ENCODE measurements at regions not wholly inside any gene's neighbourhood (a gene's known extent, or its start where the extent isn't known, plus 50 kb on each side); places are given as distances from the start of the nearest gene placed in this dataset.

DNA sequence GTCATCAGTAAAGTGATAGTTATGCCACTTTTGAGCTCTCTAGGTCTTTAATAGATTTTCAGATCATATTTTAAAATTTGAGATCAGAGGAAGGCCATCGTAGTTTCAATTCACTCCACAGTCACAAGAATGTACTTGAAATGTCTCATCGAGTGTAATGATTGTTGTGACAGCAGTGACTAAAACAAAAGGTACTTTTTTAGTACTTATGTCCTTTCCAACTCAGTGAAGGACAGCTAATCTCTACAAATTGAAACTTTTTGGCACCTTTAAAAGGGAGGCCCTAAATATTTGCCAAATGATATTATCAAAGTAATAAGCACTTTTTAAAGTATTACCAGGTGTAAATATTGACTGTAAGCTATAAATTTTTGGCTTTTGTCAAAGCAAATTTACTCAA, 702.9 kb upstream of the GRM3 start:
- Histone ChIP-seq H2BK20ac (ENCODE audit: low read length) (no peak overlapping the region), H2BK12ac (ENCODE audit: low read depth, low read length) (no peak overlapping the region), H3K79me2 (ENCODE audit: control insufficient read depth in 1 of 2, insufficient read depth in 2 of 2, low read length in 2 of 2) (no peaks in the 10 kb centered on the region), H4K8ac (ENCODE audit: extremely low read depth, insufficient read depth, low read length) (no peak overlapping the region), H3K14ac (ENCODE audit: insufficient read length) (no peak overlapping the region), H3K36me3 (ENCODE audit: control insufficient read depth in 2 of 4, insufficient read depth in 4 of 4, low read length in 3 of 4) (no peaks in the 10 kb centered on the region), H4K5ac (ENCODE audit: insufficient read length, low read depth, low read length) (no peak overlapping the region), H3K27me3 (replicated peaks in 1 of 4; ENCODE audit: control insufficient read depth in 3 of 4, extremely low read depth in 1 of 4, insufficient read depth in 3 of 4, low read length in 3 of 4) (no peaks in the 10 kb centered on the region), H2BK120ac (replicated peaks; ENCODE audit: low read depth, low read length) (no peak overlapping the region), H4K91ac (replicated peaks; ENCODE audit: insufficient read length, low read length) (no peak overlapping the region), H2AFZ (ENCODE audit: low read length) (no peak overlapping the region), H3K4me2 (ENCODE audit: insufficient read depth in 1 of 2, low read depth in 2 of 2, low read length in 2 of 2) (no peak overlapping the region), H3K4me3 (ENCODE audit: extremely low read depth in 1 of 4, insufficient read depth in 2 of 4, low read depth in 3 of 4, low read length in 4 of 4) (no peak overlapping the region), H3K9ac (replicated peaks in 1 of 4; ENCODE audit: extremely low read depth in 1 of 4, low read depth in 3 of 4, low read length in 3 of 4) (no peak overlapping the region), H3K27ac (ENCODE audit: low read depth, low read length) (no peak overlapping the region), H3K79me1 (ENCODE audit: low read depth, low read length) (no peaks in the 10 kb centered on the region), H2BK5ac (ENCODE audit: low read depth, low read length) (no peak overlapping the region), H3K18ac (ENCODE audit: extremely low read depth, low read length) (no peak overlapping the region), H3K4me1 (replicated peaks in 1 of 4; ENCODE audit: control insufficient read depth in 3 of 4, insufficient read depth in 4 of 4, low read length in 3 of 4) (no peaks in the 10 kb centered on the region), H4K20me1 (replicated peaks in 1 of 2; ENCODE audit: control insufficient read depth in 1 of 2, insufficient read depth in 2 of 2, low read length in 2 of 2) (no peaks in the 10 kb centered on the region), H2AK5ac (ENCODE audit: low read depth, low read length) (no peak overlapping the region), H3K23me2 (ENCODE audit: low read depth, low read length) (no peaks in the 10 kb centered on the region), H3K9me3 (ENCODE audit: insufficient read depth in 2 of 2, low read depth in 1 of 2, low read length in 1 of 2) (no peaks in the 10 kb centered on the region), H3K56ac (replicated peaks; ENCODE audit: insufficient read length, low read depth, low read length) (no peak overlapping the region), H3K23ac (ENCODE audit: insufficient read length) (no peak overlapping the region), H3K4ac (replicated peaks; ENCODE audit: insufficient read length, low read depth, low read length) (no peak overlapping the region), H2BK15ac (ENCODE audit: low read length) (no peak overlapping the region)
- DNase-seq (ENCODE audit: low read depth in 1 of 2, low spot score in 2 of 2), result no peak
- WGBS, 2 experiments (ENCODE audit: extremely low coverage in 1 of 2, insufficient coverage in 1 of 2, insufficient read length in 1 of 2, insufficient replicate concordance in 2 of 2, low coverage in 1 of 2, low lambda C conversion rate in 2 of 2, missing lambda C conversion rate in 1 of 2), result 92% methylated on average over 2 of the region's 2 CpGs; no CpG with 5 or more reads in 1 of the 2 experiments
- no peak for FAIRE-seq
- CTCF ChIA-PET (ENCODE audit: partially characterized antibody), result interaction anchor here (1.2 kb wide), 1 partner anchor 17 kb away, joined by 3 read pairs; no protein-coding TSS in a partner anchor
- POLR2A ChIA-PET (ENCODE audit: partially characterized antibody), result no interaction called here
- TF ChIP-seq, protein P1, sequence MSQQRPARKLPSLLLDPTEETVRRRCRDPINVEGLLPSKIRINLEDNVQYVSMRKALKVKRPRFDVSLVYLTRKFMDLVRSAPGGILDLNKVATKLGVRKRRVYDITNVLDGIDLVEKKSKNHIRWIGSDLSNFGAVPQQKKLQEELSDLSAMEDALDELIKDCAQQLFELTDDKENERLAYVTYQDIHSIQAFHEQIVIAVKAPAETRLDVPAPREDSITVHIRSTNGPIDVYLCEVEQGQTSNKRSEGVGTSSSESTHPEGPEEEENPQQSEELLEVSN (IDR thresholded peaks at IDR 0.05), result no peak
- no peak for TF ChIP-seq CTBP2 (IDR thresholded peaks at IDR 0.05; ENCODE audit: borderline replicate concordance, insufficient read depth, insufficient read length, low read length)
- no peak for TF ChIP-seq SIN3A (conservative IDR thresholded peaks at IDR 0.05 in 1 of 2, IDR thresholded peaks at IDR 0.05 in 1 of 2; ENCODE audit: low read depth in 1 of 2, low read length in 2 of 2)
- no peak for TF ChIP-seq RFX5 (IDR thresholded peaks at IDR 0.05; ENCODE audit: borderline replicate concordance, low read depth, low read length)
- TF ChIP-seq TCF12 (IDR thresholded peaks at IDR 0.05; ENCODE audit: low read depth, low read length), result no peak
- TF ChIP-seq, protein P2, sequence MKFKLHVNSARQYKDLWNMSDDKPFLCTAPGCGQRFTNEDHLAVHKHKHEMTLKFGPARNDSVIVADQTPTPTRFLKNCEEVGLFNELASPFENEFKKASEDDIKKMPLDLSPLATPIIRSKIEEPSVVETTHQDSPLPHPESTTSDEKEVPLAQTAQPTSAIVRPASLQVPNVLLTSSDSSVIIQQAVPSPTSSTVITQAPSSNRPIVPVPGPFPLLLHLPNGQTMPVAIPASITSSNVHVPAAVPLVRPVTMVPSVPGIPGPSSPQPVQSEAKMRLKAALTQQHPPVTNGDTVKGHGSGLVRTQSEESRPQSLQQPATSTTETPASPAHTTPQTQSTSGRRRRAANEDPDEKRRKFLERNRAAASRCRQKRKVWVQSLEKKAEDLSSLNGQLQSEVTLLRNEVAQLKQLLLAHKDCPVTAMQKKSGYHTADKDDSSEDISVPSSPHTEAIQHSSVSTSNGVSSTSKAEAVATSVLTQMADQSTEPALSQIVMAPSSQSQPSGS (IDR thresholded peaks at IDR 0.05; ENCODE audit: low read length), result no peak
- no peak for TF ChIP-seq SAP30 (IDR thresholded peaks at IDR 0.05; ENCODE audit: insufficient read depth, insufficient replicate concordance, low read length)
- no peak for TF ChIP-seq CBX5 (IDR thresholded peaks at IDR 0.05; ENCODE audit: low read depth, low read length)
- TF ChIP-seq KDM1A (IDR thresholded peaks at IDR 0.05; ENCODE audit: borderline replicate concordance, low read length), result no peak
- no peak for TF ChIP-seq RXRA (IDR thresholded peaks at IDR 0.05; ENCODE audit: insufficient read depth, low read depth, low read length)

Data from H1 (cell line).